GM19240 (cell line): ENCODE measurements at regions not wholly inside any gene's neighbourhood (a gene's known extent, or its start where the extent isn't known, plus 50 kb on each side); places are given as distances from the start of the nearest gene placed in this dataset.

Source experiments
- DNase-seq: peaks from one replicate; pipeline ENCODE4 v3.0.0; 2011; ENCODE audit warnings: low spot score; ENCODE audit not compliant: insufficient read length

- DNase-seq, result no peak
Observed at GRCh38 chr18:6648581-6648980, 80.9 kb upstream of the ARHGAP28 start.

- DNase-seq, result no peak
Observed at GRCh38 chr18:6649421-6650126, 79.9 kb upstream of the ARHGAP28 start.

- no peak for DNase-seq
Observed at GRCh38 chr18:6650127-6650507, 79.4 kb upstream of the ARHGAP28 start.

- no peak for DNase-seq
Observed at GRCh38 chr18:6650747-6651146, 78.8 kb upstream of the ARHGAP28 start.

GRCh38 chr18:6652098-6652497 is 77.4 kb upstream of the ARHGAP28 start:
- no peak for DNase-seq

GRCh38 chr18:6653880-6654279 is 75.6 kb upstream of the ARHGAP28 start:
- no peak for DNase-seq

GRCh38 chr18:6659963-6660725 is 69.4 kb upstream of the ARHGAP28 start:
- DNase-seq, result no peak

- DNase-seq, result no peak
Observed at GRCh38 chr18:6661692-6662415, 67.7 kb upstream of the ARHGAP28 start.

GRCh38 chr18:6666012-6666685 is 63.4 kb upstream of the ARHGAP28 start:
- no peak for DNase-seq

- DNase-seq, result no peak
Observed at GRCh38 chr18:6668836-6669235, 60.7 kb upstream of the ARHGAP28 start.

GRCh38 chr18:6672821-6673308 is 56.7 kb upstream of the ARHGAP28 start:
- no peak for DNase-seq

GRCh38 chr18:6677086-6677485 is 52.4 kb upstream of the ARHGAP28 start:
- DNase-seq, result no peak

GRCh38 chr18:6679201-6679600 is 50.3 kb upstream of the ARHGAP28 start:
- no peak for DNase-seq
